ENCODE measurements at regions not wholly inside any gene's neighbourhood (a gene's known extent, or its start where the extent isn't known, plus 50 kb on each side); places are given as distances from the start of the nearest gene placed in this dataset.

DNA sequence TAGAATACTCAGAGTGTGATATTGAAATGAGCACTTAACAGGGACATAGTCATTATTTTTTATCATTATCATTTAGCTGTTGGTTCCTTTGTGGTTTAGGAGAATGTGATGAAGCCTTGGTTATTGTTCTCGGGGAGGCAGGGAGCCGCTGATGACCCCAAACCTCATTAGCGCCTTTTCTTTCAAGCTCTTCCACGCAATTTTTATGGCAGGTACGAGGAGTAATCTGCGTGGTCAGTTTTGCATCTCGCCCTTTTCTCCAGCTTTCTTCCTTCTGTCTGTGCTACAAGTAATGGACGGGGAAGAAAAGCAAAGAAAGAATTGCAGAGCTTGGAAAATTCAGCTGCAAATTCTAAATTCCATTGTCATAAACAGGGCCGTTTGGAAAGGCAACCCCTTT is 338.4 kb downstream of the GLRX3 start:
- Histone ChIP-seq H3K9me3 (no peaks in the 10 kb centered on the region), H3K27ac (no peak overlapping the region), H3K36me3 (no peaks in the 10 kb centered on the region), H3K27me3 (no peaks in the 10 kb centered on the region), H3K4me3 (no peak overlapping the region), H3K4me1 (no peaks in the 10 kb centered on the region)
- intact Hi-C loops (cut with DNase I; ENCODE audit: low total_unique reads), result no loop called here
- ATAC-seq, result no peak
- TF ChIP-seq POLR2A (IDR thresholded peaks at IDR 0.05), result no peak
- TF ChIP-seq CTCF (IDR thresholded peaks at IDR 0.05 in 4 of 5, conservative IDR thresholded peaks at IDR 0.05 in 1 of 5), result no peak
- DNase-seq, result no peak
- in situ Hi-C loops (cut with MboI; ENCODE audit: low sequenced_read_pairs in 4 of 4), result no loop called here

- no peak overlapping the region for H3K27ac ChIP-seq
- no peaks in the 10 kb centered on the region for H3K36me3 ChIP-seq
- intact Hi-C loops (cut with DNase I; ENCODE audit: low total_unique reads), result no loop called here
- H3K4me3 ChIP-seq, result no peak overlapping the region
- H3K9me3 ChIP-seq, result no peaks in the 10 kb centered on the region
- ATAC-seq, result no peak
- in situ Hi-C loops (cut with MboI; ENCODE audit: low sequenced_read_pairs in 4 of 4), result no loop called here
- no peak for TF ChIP-seq CTCF (IDR thresholded peaks at IDR 0.05 in 4 of 5, conservative IDR thresholded peaks at IDR 0.05 in 1 of 5)
- TF ChIP-seq POLR2A (IDR thresholded peaks at IDR 0.05), result no peak
- H3K27me3 ChIP-seq, result no peaks in the 10 kb centered on the region
- no peak for DNase-seq
- H3K4me1 ChIP-seq, result no peaks in the 10 kb centered on the region
Measured at GRCh38 chr10:130477360-130477759, 341.2 kb downstream of the GLRX3 start.

GRCh38 chr10:130479146-130479545 is 343.0 kb downstream of the GLRX3 start:
- no peak overlapping the region for H3K4me3 ChIP-seq
- H3K27ac ChIP-seq, result no peak overlapping the region
- no peaks in the 10 kb centered on the region for H3K36me3 ChIP-seq
- H3K4me1 ChIP-seq, result no peaks in the 10 kb centered on the region
- TF ChIP-seq CTCF (IDR thresholded peaks at IDR 0.05 in 4 of 5, conservative IDR thresholded peaks at IDR 0.05 in 1 of 5) (no peak), POLR2A (IDR thresholded peaks at IDR 0.05) (no peak)
- in situ Hi-C loops (cut with MboI; ENCODE audit: low sequenced_read_pairs in 4 of 4), result no loop called here
- H3K9me3 ChIP-seq, result no peaks in the 10 kb centered on the region
- peaks cover 0 to 3% (median 0%) of the 10 kb centered on the region in 3 donors for H3K27me3 ChIP-seq
- ATAC-seq (no peak), DNase-seq (no peak)
- intact Hi-C loops (cut with DNase I; ENCODE audit: low total_unique reads), result no loop called here

- Histone ChIP-seq H3K4me3 (no peak overlapping the region), H3K9me3 (no peaks in the 10 kb centered on the region), H3K27ac (no peak overlapping the region), H3K36me3 (no peaks in the 10 kb centered on the region), H3K4me1 (no peaks in the 10 kb centered on the region), H3K27me3 (peaks cover 0 to 4% (median 0%) of the 10 kb centered on the region in 3 donors)
- DNase-seq, result no peak
- intact Hi-C loops (cut with DNase I; ENCODE audit: low total_unique reads), result no loop called here
- TF ChIP-seq POLR2A (IDR thresholded peaks at IDR 0.05) (no peak), CTCF (IDR thresholded peaks at IDR 0.05 in 4 of 5, conservative IDR thresholded peaks at IDR 0.05 in 1 of 5) (no peak)
- in situ Hi-C loops (cut with MboI; ENCODE audit: low sequenced_read_pairs in 4 of 4), result no loop called here
- ATAC-seq, result no peak
Measured at GRCh38 chr10:130479926-130480325, 343.7 kb downstream of the GLRX3 start.

DNA sequence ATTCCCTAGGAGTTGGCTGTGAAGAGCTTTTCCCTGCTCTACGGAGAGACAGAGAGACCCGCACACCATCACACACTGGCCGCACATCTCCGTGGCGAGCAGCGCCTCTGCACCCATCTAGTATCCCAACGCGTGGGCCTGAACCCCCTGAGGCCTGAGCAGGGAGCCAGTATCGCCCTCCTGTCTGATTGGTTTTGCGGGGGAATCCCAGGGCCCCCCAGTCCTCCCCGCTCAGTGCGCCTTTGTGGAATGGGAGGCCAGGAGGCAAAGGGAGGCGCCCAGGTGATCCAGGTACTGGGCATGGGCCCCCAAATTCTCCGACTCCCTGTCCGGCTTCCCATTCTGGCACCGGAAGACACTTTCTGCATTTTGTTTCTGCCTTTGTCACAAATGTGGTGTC is 344.3 kb downstream of the GLRX3 start:
- H3K36me3 ChIP-seq, result no peaks in the 10 kb centered on the region
- H3K27me3 ChIP-seq, result peaks cover 0 to 4% (median 0%) of the 10 kb centered on the region in 3 donors
- H3K27ac ChIP-seq, result no peak overlapping the region
- H3K4me1 ChIP-seq, result no peaks in the 10 kb centered on the region
- no peaks in the 10 kb centered on the region for H3K9me3 ChIP-seq
- no peak for DNase-seq
- TF ChIP-seq POLR2A (IDR thresholded peaks at IDR 0.05) (no peak), CTCF (IDR thresholded peaks at IDR 0.05 in 4 of 5, conservative IDR thresholded peaks at IDR 0.05 in 1 of 5) (no peak)
- in situ Hi-C loops (cut with MboI; ENCODE audit: low sequenced_read_pairs in 4 of 4), result no loop called here
- ATAC-seq, result no peak
- H3K4me3 ChIP-seq, result no peak overlapping the region
- intact Hi-C loops (cut with DNase I; ENCODE audit: low total_unique reads), result no loop called here
